HG03575 (cell line): ENCODE measurements at regions not wholly inside any gene's neighbourhood (a gene's known extent, or its start where the extent isn't known, plus 50 kb on each side); places are given as distances from the start of the nearest gene placed in this dataset.

Experiments
- ATAC-seq: cut with Tn5 transposase; IDR thresholded peaks from one replicate; pipeline ENCODE4 v1.9.1; 2021; ENCODE audit not compliant: unreplicated experiment, insufficient number of reproducible peaks, low FRiP score; ENCODE audit errors: extremely low read depth

- no peak for ATAC-seq
Measured at GRCh38 chr2:58739033-58739432, 497.9 kb upstream of the FANCL start.

- ATAC-seq = no peak
Measured at GRCh38 chr2:58734365-58734764, 493.2 kb upstream of the FANCL start.

GRCh38 chr2:58732999-58733398, 491.9 kb upstream of the FANCL start:
- no peak for ATAC-seq

- no peak for ATAC-seq
Measured at GRCh38 chr2:58731488-58731869, 490.4 kb upstream of the FANCL start.

GRCh38 chr2:58730764-58731487, 489.8 kb upstream of the FANCL start:
- ATAC-seq = no peak

- no peak for ATAC-seq
Measured at GRCh38 chr2:58727981-58728656, 487.0 kb upstream of the FANCL start.

GRCh38 chr2:58721912-58722591, 480.9 kb upstream of the FANCL start:
- no peak for ATAC-seq

GRCh38 chr2:58720770-58721697, 479.9 kb upstream of the FANCL start:
- ATAC-seq = no peak

GRCh38 chr2:58720033-58720769, 479.1 kb upstream of the FANCL start:
- ATAC-seq = no peak

GRCh38 chr2:58715344-58715743, 474.2 kb upstream of the FANCL start:
- no peak for ATAC-seq

GRCh38 chr2:58714238-58714637, 473.1 kb upstream of the FANCL start:
- no peak for ATAC-seq

GRCh38 chr2:58710795-58711279, 469.7 kb upstream of the FANCL start:
- ATAC-seq = no peak

- no peak for ATAC-seq
Measured at GRCh38 chr2:58709687-58710354, 468.7 kb upstream of the FANCL start.

GRCh38 chr2:58709274-58709673, 468.1 kb upstream of the FANCL start:
- ATAC-seq = no peak

- no peak for ATAC-seq
Measured at GRCh38 chr2:58708565-58708964, 467.4 kb upstream of the FANCL start.

- ATAC-seq = no peak
Measured at GRCh38 chr2:58702302-58702885, 461.3 kb upstream of the FANCL start.

- no peak for ATAC-seq
Measured at GRCh38 chr2:58701688-58702301, 460.7 kb upstream of the FANCL start.
